Astrocyte (in vitro differentiated cells and primary cell): ENCODE measurements at regions not wholly inside any gene's neighbourhood (a gene's known extent, or its start where the extent isn't known, plus 50 kb on each side); places are given as distances from the start of the nearest gene placed in this dataset.

Experiments
- DNase-seq: peaks from one replicate; pipeline ENCODE4 v3.0.0-alpha.2; 2010; ENCODE audit warnings: low read depth
- FAIRE-seq: peaks from 2 replicates; lab custom pipeline; 2011; peaks lifted over from hg19 to GRCh38; lab: Jason Lieb, UNC
- H2AFZ ChIP-seq: 2 replicates; pipeline ENCODE4 v1.6.0; 2012; ENCODE audit warnings: low read depth, low read length, inconsistent platforms
- H3K27ac ChIP-seq: 2 replicates; pipeline ENCODE4 v1.5.1; 2011; ENCODE audit warnings: low read depth, low read length, inconsistent platforms
- H3K27me3 ChIP-seq: 2 replicates; pipeline ENCODE4 v1.6.0; 2011; ENCODE audit warnings: low read length, inconsistent platforms; ENCODE audit not compliant: insufficient read depth
- H3K36me3 ChIP-seq: 2 replicates; pipeline ENCODE4 v1.5.1; 2011; ENCODE audit warnings: low read length, inconsistent platforms; ENCODE audit not compliant: insufficient read depth
- H3K4me1 ChIP-seq: 2 replicates; pipeline ENCODE4 v1.5.1; 2011; ENCODE audit warnings: low read length, inconsistent platforms; ENCODE audit not compliant: insufficient read depth
- H3K4me2 ChIP-seq: 2 replicates; pipeline ENCODE4 v1.6.0; 2012; ENCODE audit warnings: low read length, inconsistent platforms
- H3K4me3 ChIP-seq: 2 replicates; pipeline ENCODE4 v1.5.1; 2011; ENCODE audit warnings: low read depth, mild to moderate bottlenecking, low read length, inconsistent platforms; ENCODE audit not compliant: insufficient read depth
- H3K79me2 ChIP-seq: 2 replicates; pipeline ENCODE4 v1.6.0; 2012; ENCODE audit warnings: mild to moderate bottlenecking, low read length, inconsistent platforms; ENCODE audit not compliant: insufficient read depth
- H3K9ac ChIP-seq: 2 replicates; pipeline ENCODE4 v1.6.0; 2012; ENCODE audit warnings: mild to moderate bottlenecking, low read length, inconsistent platforms
- H3K9me3 ChIP-seq: 2 replicates; pipeline ENCODE4 v1.5.1; 2012; ENCODE audit warnings: low read depth, mild to moderate bottlenecking, low read length, inconsistent platforms; ENCODE audit not compliant: insufficient read depth
- H4K20me1 ChIP-seq: 2 replicates; pipeline ENCODE4 v1.6.0; 2012; ENCODE audit warnings: low read length, inconsistent platforms; ENCODE audit not compliant: insufficient read depth
- H3K27ac Mint-ChIP-seq: one replicate; pipeline ENCODE4 v1.8.0; 2021; ENCODE audit warnings: mild to moderate bottlenecking, mixed read lengths; ENCODE audit not compliant: unreplicated experiment
- H3K27me3 Mint-ChIP-seq: one replicate; pipeline ENCODE4 v1.8.0; 2021; ENCODE audit warnings: low read depth, mixed read lengths; ENCODE audit not compliant: unreplicated experiment
- H3K36me3 Mint-ChIP-seq: one replicate; pipeline ENCODE4 v1.8.0; 2021; ENCODE audit warnings: low read depth, mixed read lengths; ENCODE audit not compliant: unreplicated experiment
- H3K4me1 Mint-ChIP-seq: one replicate; pipeline ENCODE4 v1.8.0; 2021; ENCODE audit warnings: low read depth, mixed read lengths; ENCODE audit not compliant: unreplicated experiment
- H3K4me3 Mint-ChIP-seq: one replicate; pipeline ENCODE4 v1.8.0; 2021; ENCODE audit warnings: mild to moderate bottlenecking, moderate library complexity, mixed read lengths; ENCODE audit not compliant: unreplicated experiment
- H3K9me3 Mint-ChIP-seq: one replicate; pipeline ENCODE4 v1.8.0; 2021; ENCODE audit warnings: mild to moderate bottlenecking, mixed read lengths; ENCODE audit not compliant: unreplicated experiment
- EZH2 ChIP-seq: IDR thresholded peaks from 2 replicates; pipeline ENCODE4 v1.6.1; 2012; ENCODE audit warnings: mild to moderate bottlenecking, low read length, inconsistent platforms; ENCODE audit not compliant: insufficient read depth
- TF ChIP-seq, protein P1 (sequence below): IDR thresholded peaks from 2 replicates; pipeline ENCODE4 v1.5.1; 2011; ENCODE audit warnings: low read depth, mild to moderate bottlenecking, inconsistent platforms, low read length, moderate library complexity; ENCODE audit not compliant: insufficient read depth

DNA sequence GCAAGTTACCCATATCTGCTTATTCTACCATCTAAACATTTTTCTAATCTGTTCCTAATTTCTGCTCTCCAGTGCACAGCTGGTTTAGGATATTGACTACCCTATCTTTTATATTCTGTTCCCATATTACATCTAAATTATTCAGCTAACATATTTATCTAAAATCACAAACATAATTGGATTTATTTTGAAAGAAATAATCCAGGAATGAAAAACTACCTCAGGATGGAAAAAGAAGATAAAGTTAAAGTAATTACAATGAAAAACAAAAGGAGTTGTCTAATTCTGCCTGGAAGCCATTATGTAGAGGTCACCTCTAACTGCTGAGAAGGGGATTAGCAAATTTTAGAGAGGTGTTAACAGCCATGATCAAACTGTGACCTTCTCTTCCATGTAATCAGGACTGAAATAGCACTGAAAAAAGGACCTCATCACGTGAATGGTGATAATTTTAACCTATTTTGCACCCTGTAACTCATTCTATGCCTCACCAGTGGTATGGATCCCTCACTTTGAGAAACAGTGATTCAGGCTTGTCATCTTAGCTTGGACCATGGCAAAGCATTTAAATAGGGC, 653.3 kb downstream of the CDH11 start:
- Mint-ChIP-seq H3K4me3 (no peak overlapping the region), H3K27me3 (no peaks in the 10 kb centered on the region), H3K27ac (no peak overlapping the region), H3K36me3 (no peaks in the 10 kb centered on the region), H3K9me3 (peaks cover 7% of the 10 kb centered on the region), H3K4me1 (no peaks in the 10 kb centered on the region)
- no peaks in the 10 kb centered on the region for H3K79me2 ChIP-seq
- no peaks in the 10 kb centered on the region for H4K20me1 ChIP-seq
- no peak overlapping the region for H3K4me3 ChIP-seq
- FAIRE-seq (no peak), DNase-seq (no peak)
- no peak for TF ChIP-seq EZH2
- TF ChIP-seq, protein P1, sequence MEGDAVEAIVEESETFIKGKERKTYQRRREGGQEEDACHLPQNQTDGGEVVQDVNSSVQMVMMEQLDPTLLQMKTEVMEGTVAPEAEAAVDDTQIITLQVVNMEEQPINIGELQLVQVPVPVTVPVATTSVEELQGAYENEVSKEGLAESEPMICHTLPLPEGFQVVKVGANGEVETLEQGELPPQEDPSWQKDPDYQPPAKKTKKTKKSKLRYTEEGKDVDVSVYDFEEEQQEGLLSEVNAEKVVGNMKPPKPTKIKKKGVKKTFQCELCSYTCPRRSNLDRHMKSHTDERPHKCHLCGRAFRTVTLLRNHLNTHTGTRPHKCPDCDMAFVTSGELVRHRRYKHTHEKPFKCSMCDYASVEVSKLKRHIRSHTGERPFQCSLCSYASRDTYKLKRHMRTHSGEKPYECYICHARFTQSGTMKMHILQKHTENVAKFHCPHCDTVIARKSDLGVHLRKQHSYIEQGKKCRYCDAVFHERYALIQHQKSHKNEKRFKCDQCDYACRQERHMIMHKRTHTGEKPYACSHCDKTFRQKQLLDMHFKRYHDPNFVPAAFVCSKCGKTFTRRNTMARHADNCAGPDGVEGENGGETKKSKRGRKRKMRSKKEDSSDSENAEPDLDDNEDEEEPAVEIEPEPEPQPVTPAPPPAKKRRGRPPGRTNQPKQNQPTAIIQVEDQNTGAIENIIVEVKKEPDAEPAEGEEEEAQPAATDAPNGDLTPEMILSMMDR, result no peak
- no peaks in the 10 kb centered on the region for H3K4me1 ChIP-seq
- no peak overlapping the region for H3K27ac ChIP-seq
- H2AFZ ChIP-seq, result no peak overlapping the region
- no peaks in the 10 kb centered on the region for H3K27me3 ChIP-seq
- H3K9me3 ChIP-seq, result no peaks in the 10 kb centered on the region
- no peak overlapping the region for H3K9ac ChIP-seq
- H3K36me3 ChIP-seq, result no peaks in the 10 kb centered on the region
- H3K4me2 ChIP-seq, result no peak overlapping the region

DNA sequence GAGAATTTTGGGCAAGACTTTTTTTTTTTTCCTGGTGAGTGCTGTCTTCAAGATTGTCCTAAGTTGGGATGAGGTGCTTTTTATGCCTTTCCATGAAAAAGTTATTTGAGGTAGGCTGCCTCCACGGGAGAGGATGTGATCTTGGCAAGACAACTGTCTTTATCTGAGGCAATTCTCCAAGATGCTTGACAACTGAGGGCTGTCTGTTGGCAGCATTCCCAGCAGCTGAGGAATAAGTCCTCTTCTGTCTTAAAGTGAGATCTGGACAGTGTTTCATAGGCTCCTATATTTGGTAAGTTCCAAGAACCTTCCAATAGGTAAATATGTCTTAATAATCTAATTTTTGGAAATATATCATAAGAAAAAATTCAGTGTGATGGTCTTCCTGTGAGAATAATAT, 662.0 kb downstream of the CDH11 start:
- H3K36me3 Mint-ChIP-seq, result no peaks in the 10 kb centered on the region
- FAIRE-seq, result no peak

DNA sequence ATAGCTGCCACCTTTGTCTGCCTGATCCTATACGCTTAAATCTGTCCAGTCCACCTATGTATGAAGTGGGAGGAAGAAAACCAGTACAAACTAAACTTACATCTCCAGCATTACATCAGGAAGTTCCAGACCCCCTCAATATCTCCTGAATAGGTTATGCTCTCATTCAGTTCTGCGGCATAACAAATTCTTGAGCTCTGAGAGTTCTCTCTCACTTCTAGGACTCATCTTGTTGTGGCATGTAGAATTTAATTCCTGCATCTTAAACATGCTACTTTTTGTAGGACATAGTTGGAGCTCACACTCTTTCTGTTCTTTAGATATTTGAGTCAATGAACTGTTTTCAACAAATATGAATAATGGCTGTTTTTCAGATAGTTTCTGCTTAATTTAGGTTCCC, 662.5 kb downstream of the CDH11 start:
- H4K20me1 ChIP-seq, result no peaks in the 10 kb centered on the region
- no peaks in the 10 kb centered on the region for H3K36me3 ChIP-seq
- H3K9me3 Mint-ChIP-seq, result peaks cover 4% of the 10 kb centered on the region
- no peak for TF ChIP-seq EZH2
- TF ChIP-seq, protein P1, result no peak
- H3K9me3 ChIP-seq, result no peaks in the 10 kb centered on the region
- H3K27ac ChIP-seq, result no peak overlapping the region
- H2AFZ ChIP-seq, result no peak overlapping the region
- H3K4me3 ChIP-seq, result no peak overlapping the region
- no peak overlapping the region for H3K9ac ChIP-seq
- H3K4me2 ChIP-seq, result no peak overlapping the region
- H3K27me3 ChIP-seq, result no peaks in the 10 kb centered on the region
- H3K36me3 Mint-ChIP-seq, result no peaks in the 10 kb centered on the region
- H3K79me2 ChIP-seq, result no peaks in the 10 kb centered on the region
- H3K27ac Mint-ChIP-seq, result peak overlapping the region; percentile 58
- H3K27me3 Mint-ChIP-seq, result no peaks in the 10 kb centered on the region
- H3K4me3 Mint-ChIP-seq, result no peak overlapping the region
- peak; percentile 52 for DNase-seq
- peaks cover 10% of the 10 kb centered on the region for H3K4me1 Mint-ChIP-seq
- no peaks in the 10 kb centered on the region for H3K4me1 ChIP-seq
- FAIRE-seq, result no peak

More for the DNA sequence above, 662.0 kb downstream of the CDH11 start:
- Mint-ChIP-seq H3K27me3 (no peaks in the 10 kb centered on the region), H3K4me1 (peaks cover 8% of the 10 kb centered on the region), H3K9me3 (peaks cover 4% of the 10 kb centered on the region), H3K4me3 (no peak overlapping the region), H3K27ac (peak overlapping the region; percentile 58)
- Histone ChIP-seq H3K9ac (no peak overlapping the region), H2AFZ (no peak overlapping the region), H3K4me1 (no peaks in the 10 kb centered on the region), H3K36me3 (no peaks in the 10 kb centered on the region), H3K79me2 (no peaks in the 10 kb centered on the region), H3K27me3 (no peaks in the 10 kb centered on the region), H3K4me3 (no peak overlapping the region), H3K27ac (no peak overlapping the region), H3K9me3 (no peaks in the 10 kb centered on the region), H4K20me1 (no peaks in the 10 kb centered on the region), H3K4me2 (no peak overlapping the region)
- no peak for TF ChIP-seq EZH2
- TF ChIP-seq, protein P1, result no peak
- peak; percentile 73 for DNase-seq
